ENCODE measurements at regions not wholly inside any gene's neighbourhood (a gene's known extent, or its start where the extent isn't known, plus 50 kb on each side); places are given as distances from the start of the nearest gene placed in this dataset.

DNA sequence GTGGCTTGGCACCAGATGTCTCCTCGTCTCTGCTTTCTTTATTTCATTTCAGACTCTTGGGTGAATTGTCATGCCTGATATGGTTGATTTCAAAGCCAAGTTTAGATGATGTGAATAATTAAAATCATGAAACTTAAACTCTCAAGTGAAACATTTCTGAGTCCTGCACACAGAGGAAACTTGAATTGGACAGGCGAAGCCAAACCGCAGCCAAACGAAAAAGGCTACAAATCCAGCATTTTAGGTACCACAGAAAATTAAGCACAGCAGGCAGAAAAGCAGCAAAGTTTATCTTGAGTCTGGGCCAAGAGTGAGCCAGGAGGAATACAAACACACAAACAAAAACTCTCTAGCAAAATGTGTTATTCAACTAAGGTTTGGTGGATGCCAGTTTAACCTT is 659.8 kb upstream of the KLF4 start:
- DNase-seq (ENCODE audit: low spot score, unreplicated experiment), result no peak
- H3K4me1 Mint-ChIP-seq (ENCODE audit: low read depth), result no peaks in the 10 kb centered on the region
- peaks cover 80% of the 10 kb centered on the region for H3K27me3 Mint-ChIP-seq
- TF ChIP-seq, protein P1, sequence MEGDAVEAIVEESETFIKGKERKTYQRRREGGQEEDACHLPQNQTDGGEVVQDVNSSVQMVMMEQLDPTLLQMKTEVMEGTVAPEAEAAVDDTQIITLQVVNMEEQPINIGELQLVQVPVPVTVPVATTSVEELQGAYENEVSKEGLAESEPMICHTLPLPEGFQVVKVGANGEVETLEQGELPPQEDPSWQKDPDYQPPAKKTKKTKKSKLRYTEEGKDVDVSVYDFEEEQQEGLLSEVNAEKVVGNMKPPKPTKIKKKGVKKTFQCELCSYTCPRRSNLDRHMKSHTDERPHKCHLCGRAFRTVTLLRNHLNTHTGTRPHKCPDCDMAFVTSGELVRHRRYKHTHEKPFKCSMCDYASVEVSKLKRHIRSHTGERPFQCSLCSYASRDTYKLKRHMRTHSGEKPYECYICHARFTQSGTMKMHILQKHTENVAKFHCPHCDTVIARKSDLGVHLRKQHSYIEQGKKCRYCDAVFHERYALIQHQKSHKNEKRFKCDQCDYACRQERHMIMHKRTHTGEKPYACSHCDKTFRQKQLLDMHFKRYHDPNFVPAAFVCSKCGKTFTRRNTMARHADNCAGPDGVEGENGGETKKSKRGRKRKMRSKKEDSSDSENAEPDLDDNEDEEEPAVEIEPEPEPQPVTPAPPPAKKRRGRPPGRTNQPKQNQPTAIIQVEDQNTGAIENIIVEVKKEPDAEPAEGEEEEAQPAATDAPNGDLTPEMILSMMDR (IDR thresholded peaks at IDR 0.05; ENCODE audit: unreplicated experiment), result no peak
- no peak overlapping the region for H3K4me3 Mint-ChIP-seq (ENCODE audit: low read depth)
- no peak overlapping the region for H3K27ac Mint-ChIP-seq
- peaks cover 3% of the 10 kb centered on the region for H3K9me3 Mint-ChIP-seq (ENCODE audit: low read depth)
- H3K36me3 Mint-ChIP-seq (ENCODE audit: insufficient read depth), result no peaks in the 10 kb centered on the region

GRCh38 chr9:108142504-108143201 is 653.1 kb upstream of the KLF4 start:
- TF ChIP-seq, protein P1 (IDR thresholded peaks at IDR 0.05; ENCODE audit: unreplicated experiment), result no peak
- H3K4me1 Mint-ChIP-seq (ENCODE audit: low read depth), result peaks cover 5% of the 10 kb centered on the region
- H3K36me3 Mint-ChIP-seq (ENCODE audit: insufficient read depth), result no peaks in the 10 kb centered on the region
- H3K27me3 Mint-ChIP-seq, result peaks cover 62% of the 10 kb centered on the region
- no peak overlapping the region for H3K27ac Mint-ChIP-seq
- H3K4me3 Mint-ChIP-seq (ENCODE audit: low read depth), result no peak overlapping the region
- peaks cover 3% of the 10 kb centered on the region for H3K9me3 Mint-ChIP-seq (ENCODE audit: low read depth)
- DNase-seq (ENCODE audit: low spot score, unreplicated experiment), result no peak

DNA sequence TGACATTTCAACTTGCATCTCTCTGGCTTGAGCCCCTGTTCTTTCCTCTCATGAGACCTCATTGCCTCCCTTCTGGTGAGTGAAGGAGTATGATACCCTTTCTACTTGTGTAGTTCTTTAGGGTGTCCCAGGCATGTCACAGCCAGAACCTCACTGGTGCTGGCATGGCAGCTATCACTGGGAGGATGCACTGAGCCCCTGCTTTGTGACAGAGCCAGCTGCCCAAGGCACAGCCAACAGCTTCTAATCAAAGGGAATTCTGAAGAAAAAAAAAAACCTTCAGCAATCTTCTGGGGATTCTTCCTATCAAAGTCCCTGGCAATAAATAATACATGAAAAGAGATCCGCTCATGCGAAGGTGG is 652.6 kb upstream of the KLF4 start:
- no peaks in the 10 kb centered on the region for H3K36me3 Mint-ChIP-seq (ENCODE audit: insufficient read depth)
- H3K9me3 Mint-ChIP-seq (ENCODE audit: low read depth), result peaks cover 3% of the 10 kb centered on the region
- TF ChIP-seq, protein P1 (IDR thresholded peaks at IDR 0.05; ENCODE audit: unreplicated experiment), result no peak
- H3K27me3 Mint-ChIP-seq, result peaks cover 62% of the 10 kb centered on the region
- H3K27ac Mint-ChIP-seq, result no peak overlapping the region
- no peak for DNase-seq (ENCODE audit: low spot score, unreplicated experiment)
- H3K4me3 Mint-ChIP-seq (ENCODE audit: low read depth), result no peak overlapping the region
- H3K4me1 Mint-ChIP-seq (ENCODE audit: low read depth), result peaks cover 5% of the 10 kb centered on the region

GRCh38 chr9:108139900-108140299 is 650.3 kb upstream of the KLF4 start:
- Mint-ChIP-seq H3K27ac (no peak overlapping the region), H3K9me3 (ENCODE audit: low read depth) (no peaks in the 10 kb centered on the region), H3K4me1 (ENCODE audit: low read depth) (peaks cover 5% of the 10 kb centered on the region), H3K36me3 (ENCODE audit: insufficient read depth) (no peaks in the 10 kb centered on the region), H3K4me3 (ENCODE audit: low read depth) (no peak overlapping the region), H3K27me3 (peaks cover 63% of the 10 kb centered on the region)
- TF ChIP-seq, protein P1 (IDR thresholded peaks at IDR 0.05; ENCODE audit: unreplicated experiment), result no peak
- DNase-seq (ENCODE audit: low spot score, unreplicated experiment), result no peak

DNA sequence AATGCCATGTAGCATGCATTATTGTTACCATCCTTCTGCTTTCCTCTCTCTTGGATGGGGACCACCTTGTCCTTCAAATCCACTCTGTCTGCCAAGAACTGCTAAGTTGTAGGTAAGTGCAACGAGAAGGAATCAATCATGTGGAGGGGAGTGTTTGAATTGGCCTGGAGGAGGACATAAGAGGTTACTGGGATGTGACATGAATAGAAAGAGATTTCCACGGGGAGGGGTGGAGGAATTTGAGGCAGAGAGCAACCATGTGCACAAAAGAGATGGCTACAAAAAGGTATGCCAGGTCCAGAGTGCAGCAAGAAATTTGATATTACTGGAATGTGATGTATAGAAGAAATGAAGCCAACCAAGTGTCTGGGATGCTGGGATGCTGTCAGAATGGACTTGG is 648.9 kb upstream of the KLF4 start:
- Mint-ChIP-seq H3K9me3 (ENCODE audit: low read depth) (no peaks in the 10 kb centered on the region), H3K4me3 (ENCODE audit: low read depth) (no peak overlapping the region), H3K27ac (no peak overlapping the region), H3K27me3 (peaks cover 64% of the 10 kb centered on the region), H3K4me1 (ENCODE audit: low read depth) (peaks cover 7% of the 10 kb centered on the region), H3K36me3 (ENCODE audit: insufficient read depth) (no peaks in the 10 kb centered on the region)
- TF ChIP-seq, protein P1 (IDR thresholded peaks at IDR 0.05; ENCODE audit: unreplicated experiment), result no peak
- no peak for DNase-seq (ENCODE audit: low spot score, unreplicated experiment)
